SU-DHL-6 (cell line): ENCODE measurements at regions not wholly inside any gene's neighbourhood (a gene's known extent, or its start where the extent isn't known, plus 50 kb on each side); places are given as distances from the start of the nearest gene placed in this dataset.

ENCODE experiments used
- CTCF ChIP-seq: fragments of 200-600 bp; sonication (generic); IDR thresholded peaks from one replicate; pipeline ENCODE4 v1.5.1; 2017; ENCODE audit warnings: antibody characterized with exemption, mild to moderate bottlenecking, low read length, moderate library complexity; ENCODE audit not compliant: insufficient read depth, poor library complexity, severe bottlenecking
- EZH2phosphoT487 ChIP-seq: fragments of 200-600 bp; sonication (generic), shearing (Covaris generic); conservative IDR thresholded peaks from 2 replicates; pipeline ENCODE4 v1.6.1; 2018; ENCODE audit warnings: mild to moderate bottlenecking, antibody characterized with exemption, low read length, moderate library complexity, mixed read lengths

GRCh38 chr11:10359171-10359570 is 54.3 kb downstream of the ADM start:
- TF ChIP-seq CTCF (no peak), EZH2phosphoT487 (no peak)
